Progenitor cell of endocrine pancreas (in vitro differentiated cells): ENCODE measurements at regions not wholly inside any gene's neighbourhood (a gene's known extent, or its start where the extent isn't known, plus 50 kb on each side); places are given as distances from the start of the nearest gene placed in this dataset.

ENCODE experiments used
- DNase-seq: peaks from one replicate; pipeline ENCODE4 v3.0.0; 2021; ENCODE audit warnings: low spot score; ENCODE audit not compliant: unreplicated experiment
- H3K27ac Mint-ChIP-seq: 2 replicates; pipeline ENCODE4 v1.8.0; 2021; ENCODE audit warnings: mild to moderate bottlenecking, moderate library complexity, mixed read lengths
- H3K27me3 Mint-ChIP-seq: 2 replicates; pipeline ENCODE4 v1.8.0; 2021; ENCODE audit warnings: mixed read lengths
- H3K36me3 Mint-ChIP-seq: 2 replicates; pipeline ENCODE4 v1.8.0; 2022; ENCODE audit warnings: mixed read lengths; ENCODE audit not compliant: insufficient read depth
- H3K4me1 Mint-ChIP-seq: 2 replicates; pipeline ENCODE4 v1.8.0; 2021; ENCODE audit warnings: low read depth, mixed read lengths
- H3K4me3 Mint-ChIP-seq: 2 replicates; pipeline ENCODE4 v1.8.0; 2021; ENCODE audit warnings: low read depth, mild to moderate bottlenecking, moderate library complexity, mixed read lengths
- H3K9me3 Mint-ChIP-seq: 2 replicates; pipeline ENCODE4 v1.8.0; 2021; ENCODE audit warnings: low read depth, mixed read lengths
- CTCF ChIP-seq: fragments of 200-600 bp; sonication (generic); IDR thresholded peaks from one replicate; pipeline ENCODE4 v1.5.0; 2021; ENCODE audit warnings: antibody characterized with exemption, mild to moderate bottlenecking; ENCODE audit not compliant: unreplicated experiment

GRCh38 chrX:117510453-117510852 lies 606.2 kb downstream of the KLHL13 start:
- peaks cover 5% of the 10 kb centered on the region for H3K27me3 Mint-ChIP-seq
- no peak for DNase-seq

DNA sequence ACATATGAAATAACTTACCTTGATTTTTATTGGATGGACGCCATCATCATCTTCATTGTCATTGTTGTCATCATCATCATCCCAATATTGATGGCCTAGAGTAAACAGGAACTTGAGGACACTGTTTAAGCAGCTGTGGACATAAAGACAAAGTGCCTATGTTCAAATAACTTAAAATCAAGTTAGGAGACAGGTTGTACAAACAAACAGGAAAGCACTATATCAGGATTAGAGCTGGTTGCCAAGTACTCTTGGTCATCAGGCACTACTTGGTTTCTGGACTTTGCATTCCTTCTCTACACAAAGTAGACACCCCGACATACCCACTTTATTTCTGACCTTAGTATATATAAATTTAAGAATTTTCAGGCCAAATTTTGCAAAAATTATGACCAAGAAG lies 608.6 kb downstream of the KLHL13 start:
- no peak for TF ChIP-seq CTCF
- H3K27ac Mint-ChIP-seq = no peak overlapping the region
- peaks cover 4% of the 10 kb centered on the region for H3K9me3 Mint-ChIP-seq
- peaks cover 2% of the 10 kb centered on the region for H3K36me3 Mint-ChIP-seq
- no peak for DNase-seq
- peaks cover 2% of the 10 kb centered on the region for H3K27me3 Mint-ChIP-seq
- no peak overlapping the region for H3K4me3 Mint-ChIP-seq
- peaks cover 15% of the 10 kb centered on the region for H3K4me1 Mint-ChIP-seq

More at GRCh38 chrX:117510453-117510852, 606.2 kb downstream of the KLHL13 start:
- Mint-ChIP-seq H3K27ac (no peak overlapping the region), H3K4me3 (no peak overlapping the region), H3K9me3 (peaks cover 1% of the 10 kb centered on the region), H3K4me1 (peaks cover 15% of the 10 kb centered on the region), H3K36me3 (peaks cover under 1% of the 10 kb centered on the region)
- peak; percentile 60 for TF ChIP-seq CTCF

DNA sequence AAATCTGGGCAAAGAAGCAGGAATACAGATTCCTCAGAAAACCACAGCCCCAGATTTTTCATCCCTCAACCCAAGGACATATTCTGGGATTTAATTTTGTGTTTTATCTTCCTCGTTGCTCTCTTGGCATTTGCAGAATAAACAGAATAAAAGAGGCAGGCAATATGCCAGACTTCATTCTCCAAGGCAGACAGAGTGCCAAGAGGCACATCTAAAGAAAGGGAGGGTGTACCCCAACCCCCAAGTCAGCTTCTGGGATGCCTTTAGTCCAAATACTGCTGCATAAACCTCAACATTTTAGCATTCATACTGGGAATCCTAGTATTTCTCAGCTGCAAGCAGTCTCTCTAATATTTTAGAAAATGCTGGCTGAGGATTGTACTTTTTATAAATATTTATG lies 629.2 kb downstream of the KLHL13 start:
- H3K36me3 Mint-ChIP-seq = no peaks in the 10 kb centered on the region
- H3K27me3 Mint-ChIP-seq = no peaks in the 10 kb centered on the region
- TF ChIP-seq CTCF = no peak
- H3K4me1 Mint-ChIP-seq = no peaks in the 10 kb centered on the region
- DNase-seq = no peak
- H3K27ac Mint-ChIP-seq = no peak overlapping the region
- H3K4me3 Mint-ChIP-seq = no peak overlapping the region
- no peaks in the 10 kb centered on the region for H3K9me3 Mint-ChIP-seq

DNA sequence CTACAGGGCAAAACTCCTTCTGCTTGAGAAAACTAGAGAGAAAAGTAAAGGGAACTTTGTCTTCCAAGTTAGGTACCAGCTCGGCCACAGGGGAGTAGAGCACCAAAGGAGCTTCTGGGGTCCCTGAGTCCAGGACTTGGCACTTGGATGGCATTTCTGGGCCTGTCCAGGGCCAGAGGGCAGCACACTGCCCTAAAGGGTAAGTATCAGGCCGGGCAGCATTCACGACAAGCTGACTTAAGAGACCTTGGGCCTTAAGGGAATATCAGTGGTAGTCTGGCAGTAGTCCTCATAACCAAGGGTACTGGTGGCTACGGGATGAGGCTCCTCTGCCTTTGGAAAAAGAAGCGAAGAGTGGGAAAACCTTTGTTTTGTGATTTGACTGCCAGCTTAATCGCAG lies 632.7 kb downstream of the KLHL13 start:
- no peaks in the 10 kb centered on the region for H3K27me3 Mint-ChIP-seq
- no peak overlapping the region for H3K4me3 Mint-ChIP-seq
- no peak for DNase-seq
- no peak for TF ChIP-seq CTCF
- peak overlapping the region; percentile 82 for H3K27ac Mint-ChIP-seq
- H3K36me3 Mint-ChIP-seq = no peaks in the 10 kb centered on the region
- peaks cover 7% of the 10 kb centered on the region for H3K9me3 Mint-ChIP-seq
- no peaks in the 10 kb centered on the region for H3K4me1 Mint-ChIP-seq

GRCh38 chrX:117458243-117458968 lies 658.2 kb downstream of the KLHL13 start:
- no peak overlapping the region for H3K4me3 Mint-ChIP-seq

More at GRCh38 chrX:117458243-117458968, 658.2 kb downstream of the KLHL13 start:
- H3K27me3 Mint-ChIP-seq = no peaks in the 10 kb centered on the region
- H3K9me3 Mint-ChIP-seq = peaks cover under 1% of the 10 kb centered on the region
- H3K4me1 Mint-ChIP-seq = no peaks in the 10 kb centered on the region
- no peak for DNase-seq
- H3K36me3 Mint-ChIP-seq = no peaks in the 10 kb centered on the region
- no peak for TF ChIP-seq CTCF
- H3K27ac Mint-ChIP-seq = no peak overlapping the region
